Activated T-helper 1 cell treated with anti-CD3 and anti-CD28 coated beads, Interleukin-12 subunit alpha, Interleukin-12 subunit beta, Interleukin-2, Interleukin-4 antibody, amounts not matched to agents 30 ng/mL and 10 ng/mL and 1 ng/mL, durations not matched to agents 14 hours and 24 hours and 36 hours (primary cell): ENCODE measurements at regions not wholly inside any gene's neighbourhood (a gene's known extent, or its start where the extent isn't known, plus 50 kb on each side); places are given as distances from the start of the nearest gene placed in this dataset.

Source experiments
- DNase-seq: peaks from one replicate; pipeline ENCODE4 v3.0.0; 2021; ENCODE audit warnings: low spot score
- H3K27ac Mint-ChIP-seq: one replicate; pipeline ENCODE4 v1.8.0; 2021; ENCODE audit warnings: mild to moderate bottlenecking, mixed read lengths
- H3K27me3 Mint-ChIP-seq: one replicate; pipeline ENCODE4 v1.8.0; 2022; ENCODE audit warnings: mild to moderate bottlenecking, moderate library complexity, mixed read lengths; ENCODE audit not compliant: insufficient read depth
- H3K36me3 Mint-ChIP-seq: one replicate; pipeline ENCODE4 v1.8.0; 2021; ENCODE audit warnings: low read depth, mixed read lengths
- H3K4me1 Mint-ChIP-seq: one replicate; pipeline ENCODE4 v1.8.0; 2021; ENCODE audit warnings: low read depth, mixed read lengths
- H3K4me3 Mint-ChIP-seq: one replicate; pipeline ENCODE4 v1.8.0; 2021; ENCODE audit warnings: mild to moderate bottlenecking, moderate library complexity, mixed read lengths
- H3K9me3 Mint-ChIP-seq: one replicate; pipeline ENCODE4 v1.8.0; 2021; ENCODE audit warnings: mixed read lengths
- intact Hi-C: fragments of 100-400 bp; cut with micrococcal nuclease; formaldehyde crosslinking; loops from one replicate; pipeline ENCODE4 v1.15.1; 2024

DNA sequence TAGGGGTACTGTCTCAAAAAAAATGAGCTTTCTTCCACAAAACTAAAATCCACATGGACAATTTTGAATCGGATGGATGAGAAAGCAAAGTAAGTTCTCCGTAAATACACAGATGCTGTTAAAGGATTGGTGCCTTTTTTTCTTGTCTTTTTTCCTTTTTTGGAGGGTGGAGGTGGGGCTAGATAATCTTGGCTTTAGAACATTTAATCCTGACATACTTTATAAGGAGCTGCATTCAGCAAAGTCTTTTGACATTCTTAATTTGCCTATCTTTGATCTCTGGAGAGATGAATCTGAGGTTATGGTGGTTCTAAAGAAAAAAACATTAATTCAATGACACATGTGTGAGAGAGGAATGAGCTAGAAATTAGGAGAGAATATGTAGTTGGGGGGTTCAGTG lies 312.3 kb upstream of the KCNJ16 start:
- no peak for DNase-seq
- Mint-ChIP-seq H3K36me3 (no peaks in the 10 kb centered on the region), H3K4me1 (peaks cover 19% of the 10 kb centered on the region), H3K9me3 (peaks cover 20% of the 10 kb centered on the region), H3K27ac (no peak overlapping the region), H3K27me3 (peaks cover 2% of the 10 kb centered on the region), H3K4me3 (no peak overlapping the region)
- intact Hi-C loops = no loop called here

GRCh38 chr17:69763503-69763902 lies 311.5 kb upstream of the KCNJ16 start:
- no peaks in the 10 kb centered on the region for H3K36me3 Mint-ChIP-seq
- DNase-seq = no peak
- no peak overlapping the region for H3K27ac Mint-ChIP-seq
- H3K4me1 Mint-ChIP-seq = peaks cover 19% of the 10 kb centered on the region
- peaks cover 2% of the 10 kb centered on the region for H3K27me3 Mint-ChIP-seq
- peaks cover 15% of the 10 kb centered on the region for H3K9me3 Mint-ChIP-seq
- intact Hi-C loops = no loop called here
- no peak overlapping the region for H3K4me3 Mint-ChIP-seq

GRCh38 chr17:69764146-69764545 lies 310.9 kb upstream of the KCNJ16 start:
- H3K9me3 Mint-ChIP-seq = peaks cover 15% of the 10 kb centered on the region
- no peak for DNase-seq
- peaks cover 2% of the 10 kb centered on the region for H3K27me3 Mint-ChIP-seq
- H3K4me3 Mint-ChIP-seq = no peak overlapping the region
- intact Hi-C loops = no loop called here
- H3K36me3 Mint-ChIP-seq = no peaks in the 10 kb centered on the region
- H3K27ac Mint-ChIP-seq = no peak overlapping the region
- peaks cover 19% of the 10 kb centered on the region for H3K4me1 Mint-ChIP-seq

DNA sequence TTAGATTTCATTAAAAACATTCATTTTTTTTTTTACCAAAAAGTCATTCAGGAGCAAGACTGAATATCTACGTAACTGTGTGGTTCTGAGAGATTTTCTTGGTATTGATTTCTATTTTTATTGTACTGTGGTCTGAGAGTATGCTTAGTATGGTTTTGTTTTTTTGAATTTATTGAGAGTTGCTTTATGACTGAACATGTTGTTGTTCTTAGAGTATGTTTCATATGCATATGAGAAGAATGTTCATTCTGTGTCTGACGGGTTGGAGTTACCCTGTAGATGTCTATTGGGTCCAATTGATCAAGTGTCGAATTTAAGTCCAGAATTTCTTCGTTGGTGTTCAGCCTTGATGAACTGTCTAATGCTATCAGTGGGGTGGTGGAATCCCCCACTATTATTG lies 306.0 kb upstream of the KCNJ16 start:
- Mint-ChIP-seq H3K4me1 (no peaks in the 10 kb centered on the region), H3K36me3 (no peaks in the 10 kb centered on the region), H3K27ac (no peak overlapping the region), H3K27me3 (no peaks in the 10 kb centered on the region), H3K9me3 (no peaks in the 10 kb centered on the region), H3K4me3 (no peak overlapping the region)
- DNase-seq = no peak
- intact Hi-C loops = no loop called here

DNA sequence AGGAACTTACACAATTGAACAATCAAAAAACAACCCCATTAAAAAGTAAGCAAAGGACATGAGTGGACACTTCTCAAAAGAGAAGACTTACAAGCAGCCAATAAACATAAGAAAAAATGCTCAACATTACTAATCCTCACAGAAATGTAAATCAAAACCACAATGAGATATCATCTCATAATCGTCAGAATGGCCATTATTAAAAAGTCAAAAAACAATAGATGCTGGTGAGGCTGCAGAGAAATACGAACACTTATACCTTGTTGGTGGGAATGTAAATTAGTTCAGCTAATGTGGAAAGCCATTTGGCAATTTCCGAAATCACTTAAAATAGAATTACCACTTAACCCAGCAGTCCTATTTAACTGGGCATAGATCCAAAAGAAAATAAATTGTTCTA lies 301.9 kb upstream of the KCNJ16 start:
- no peaks in the 10 kb centered on the region for H3K9me3 Mint-ChIP-seq
- no peak for DNase-seq
- H3K4me1 Mint-ChIP-seq = no peaks in the 10 kb centered on the region
- H3K4me3 Mint-ChIP-seq = no peak overlapping the region
- intact Hi-C loops = no loop called here
- H3K36me3 Mint-ChIP-seq = no peaks in the 10 kb centered on the region
- no peak overlapping the region for H3K27ac Mint-ChIP-seq
- H3K27me3 Mint-ChIP-seq = no peaks in the 10 kb centered on the region

DNA sequence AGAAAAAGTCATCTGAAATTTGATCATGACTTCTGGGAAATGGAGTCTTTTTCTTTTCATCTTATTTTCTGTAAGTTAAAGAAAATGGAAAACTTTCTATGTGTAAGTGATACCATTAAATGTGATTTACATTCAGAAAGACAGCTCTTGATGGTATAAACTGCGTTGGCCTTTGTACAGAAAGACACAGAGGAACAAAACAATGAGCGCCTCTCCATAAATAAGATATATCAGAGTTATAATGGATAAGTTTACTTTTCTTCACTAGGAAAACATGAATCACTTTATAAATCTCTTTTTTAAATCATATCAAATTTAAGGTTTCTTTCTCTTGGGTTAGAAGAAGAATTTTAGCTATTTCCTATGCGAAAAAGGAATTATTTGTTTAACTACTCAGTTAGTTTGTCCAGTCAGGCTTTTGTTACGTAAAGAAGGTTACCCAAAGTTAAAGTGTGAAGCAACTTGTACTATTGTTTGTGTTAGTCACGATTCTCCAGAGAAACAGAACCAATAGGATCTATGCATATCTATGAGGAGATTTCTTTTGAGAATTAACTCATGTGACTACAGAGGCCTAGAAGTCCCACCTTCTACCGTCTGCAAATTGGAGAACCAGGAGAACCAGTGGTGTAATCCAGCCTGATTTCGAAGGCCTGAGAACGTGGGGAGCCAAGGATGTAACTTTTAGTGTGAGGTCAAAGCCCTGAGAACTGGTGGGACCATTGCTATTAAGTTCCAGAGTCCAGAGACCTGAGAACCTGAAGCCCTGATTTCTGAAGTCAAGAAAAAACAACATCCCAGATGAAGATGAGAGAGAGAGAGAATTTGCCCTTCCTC lies 295.4 kb upstream of the KCNJ16 start:
- Mint-ChIP-seq H3K9me3 (peaks cover 11% of the 10 kb centered on the region), H3K27ac (no peak overlapping the region), H3K4me3 (no peak overlapping the region), H3K4me1 (no peaks in the 10 kb centered on the region), H3K36me3 (no peaks in the 10 kb centered on the region), H3K27me3 (no peaks in the 10 kb centered on the region)
- no peak for DNase-seq
- intact Hi-C loops = no loop called here

- Mint-ChIP-seq H3K4me3 (no peak overlapping the region), H3K4me1 (no peaks in the 10 kb centered on the region), H3K36me3 (no peaks in the 10 kb centered on the region), H3K27me3 (no peaks in the 10 kb centered on the region), H3K27ac (no peak overlapping the region), H3K9me3 (peaks cover 12% of the 10 kb centered on the region)
- intact Hi-C loops = no loop called here
- no peak for DNase-seq
Observed at GRCh38 chr17:69783865-69784264, 291.2 kb upstream of the KCNJ16 start.

DNA sequence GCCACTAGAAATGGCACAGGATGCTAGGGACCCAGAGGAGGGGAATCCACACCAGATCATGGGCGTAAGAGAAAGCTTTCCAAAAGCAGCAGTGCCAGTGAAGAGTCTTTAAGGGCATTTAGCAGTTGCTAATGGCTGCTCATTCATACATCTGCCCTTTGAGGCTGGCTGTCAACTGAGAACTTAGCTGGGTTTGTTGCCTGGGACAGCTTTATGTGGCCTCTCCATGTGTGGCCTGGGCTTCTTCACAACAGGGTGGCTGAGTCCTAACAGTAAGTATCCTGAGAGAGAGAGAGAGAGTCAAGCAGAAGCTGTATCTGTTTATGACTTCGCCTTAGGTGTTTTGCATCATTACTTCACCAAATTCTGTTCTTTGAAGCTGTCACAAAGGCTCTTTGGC lies 286.1 kb upstream of the KCNJ16 start:
- peaks cover 6% of the 10 kb centered on the region for H3K9me3 Mint-ChIP-seq
- H3K27me3 Mint-ChIP-seq = no peaks in the 10 kb centered on the region
- intact Hi-C loops = no loop called here
- H3K36me3 Mint-ChIP-seq = no peaks in the 10 kb centered on the region
- no peak for DNase-seq
- no peak overlapping the region for H3K4me3 Mint-ChIP-seq
- no peak overlapping the region for H3K27ac Mint-ChIP-seq
- H3K4me1 Mint-ChIP-seq = no peaks in the 10 kb centered on the region

- Mint-ChIP-seq H3K4me1 (no peaks in the 10 kb centered on the region), H3K9me3 (peaks cover 11% of the 10 kb centered on the region), H3K27ac (no peak overlapping the region), H3K27me3 (peaks cover 3% of the 10 kb centered on the region), H3K36me3 (no peaks in the 10 kb centered on the region), H3K4me3 (no peak overlapping the region)
- no peak for DNase-seq
- intact Hi-C loops = no loop called here
Observed at GRCh38 chr17:69796078-69796477, 278.9 kb upstream of the KCNJ16 start.

- no peaks in the 10 kb centered on the region for H3K36me3 Mint-ChIP-seq
- peaks cover 16% of the 10 kb centered on the region for H3K9me3 Mint-ChIP-seq
- intact Hi-C loops = no loop called here
- no peaks in the 10 kb centered on the region for H3K4me1 Mint-ChIP-seq
- peaks cover 3% of the 10 kb centered on the region for H3K27me3 Mint-ChIP-seq
- DNase-seq = no peak
- H3K4me3 Mint-ChIP-seq = no peak overlapping the region
- no peak overlapping the region for H3K27ac Mint-ChIP-seq
Observed at GRCh38 chr17:69800870-69801269, 274.2 kb upstream of the KCNJ16 start.

GRCh38 chr17:69801368-69801767 lies 273.7 kb upstream of the KCNJ16 start:
- H3K4me3 Mint-ChIP-seq = no peak overlapping the region
- intact Hi-C loops = no loop called here
- DNase-seq = no peak
- no peaks in the 10 kb centered on the region for H3K36me3 Mint-ChIP-seq
- peaks cover 3% of the 10 kb centered on the region for H3K27me3 Mint-ChIP-seq
- no peaks in the 10 kb centered on the region for H3K4me1 Mint-ChIP-seq
- peaks cover 16% of the 10 kb centered on the region for H3K9me3 Mint-ChIP-seq
- no peak overlapping the region for H3K27ac Mint-ChIP-seq

DNA sequence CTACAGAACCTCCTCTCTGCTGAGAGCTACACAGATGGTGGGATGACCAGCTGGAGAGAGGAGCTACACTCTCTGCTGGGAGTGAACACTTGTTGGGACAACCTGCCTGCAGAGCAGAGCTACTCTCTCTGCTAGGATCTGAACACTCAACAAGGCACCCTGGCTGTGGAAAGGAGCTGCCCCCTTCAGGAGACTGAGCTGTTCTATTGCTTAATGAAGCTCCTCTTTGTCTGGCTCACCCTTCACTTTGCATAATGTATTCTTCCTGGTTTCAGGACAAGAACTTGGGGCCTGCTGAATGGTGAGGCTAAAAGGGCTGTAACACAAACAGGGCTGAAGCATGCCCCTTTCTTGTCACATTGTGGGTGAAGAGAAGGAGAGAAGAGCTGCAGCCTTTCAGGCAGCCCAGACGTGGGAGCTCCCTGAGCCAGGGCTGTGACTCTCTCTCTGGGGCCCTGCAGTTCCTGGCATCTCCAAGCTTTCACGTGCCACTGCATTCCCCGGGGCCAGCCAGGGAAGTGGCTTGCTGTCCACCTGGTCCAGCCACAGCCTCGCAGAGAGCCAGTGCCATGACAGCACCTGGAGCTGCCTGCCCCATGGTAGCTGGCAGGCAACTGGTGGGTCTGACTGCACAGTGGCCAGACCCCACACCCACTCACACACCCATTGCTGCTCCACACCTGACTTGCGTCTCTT lies 272.8 kb upstream of the KCNJ16 start:
- no peak overlapping the region for H3K4me3 Mint-ChIP-seq
- no peak overlapping the region for H3K27ac Mint-ChIP-seq
- peaks cover 3% of the 10 kb centered on the region for H3K27me3 Mint-ChIP-seq
- no peak for DNase-seq
- peaks cover 16% of the 10 kb centered on the region for H3K9me3 Mint-ChIP-seq
- H3K36me3 Mint-ChIP-seq = no peaks in the 10 kb centered on the region
- H3K4me1 Mint-ChIP-seq = no peaks in the 10 kb centered on the region
- intact Hi-C loops = no loop called here

DNA sequence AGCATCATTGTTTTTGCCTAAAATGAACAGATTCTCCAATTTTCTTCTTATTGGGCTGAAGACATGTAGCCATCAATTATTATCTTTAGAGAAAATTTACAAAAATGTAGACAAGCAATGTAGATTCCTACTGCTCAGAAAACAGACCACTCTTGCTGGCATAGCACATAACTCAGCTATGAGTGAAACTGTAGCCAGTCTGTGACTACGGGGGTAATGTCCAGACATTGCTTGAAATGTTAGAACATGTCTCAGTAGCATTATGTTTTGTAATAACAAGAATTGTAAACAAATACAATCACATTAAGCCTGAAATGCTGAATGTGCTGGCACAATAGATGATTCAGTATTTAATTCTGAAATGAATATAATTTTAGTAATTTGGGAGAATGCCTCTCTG lies 265.7 kb upstream of the KCNJ16 start:
- H3K4me1 Mint-ChIP-seq = no peaks in the 10 kb centered on the region
- H3K27ac Mint-ChIP-seq = no peak overlapping the region
- peaks cover 2% of the 10 kb centered on the region for H3K27me3 Mint-ChIP-seq
- no peak for DNase-seq
- intact Hi-C loops = no loop called here
- H3K9me3 Mint-ChIP-seq = peaks cover 8% of the 10 kb centered on the region
- no peak overlapping the region for H3K4me3 Mint-ChIP-seq
- H3K36me3 Mint-ChIP-seq = no peaks in the 10 kb centered on the region
